Colonic mucosa (tissue), 4 donors: ENCODE measurements at regions not wholly inside any gene's neighbourhood (a gene's known extent, or its start where the extent isn't known, plus 50 kb on each side); places are given as distances from the start of the nearest gene placed in this dataset.
"Not testable (repeated sequence)": the region's sequence is repeated elsewhere in the genome, so short reads cannot be mapped to it uniquely, and the experiment has no call there.

ENCODE experiments used
- DNase-seq: peaks from one replicate; pipeline ENCODE4 v3.0.0-alpha.2; 2020
- H3K27ac ChIP-seq: fragments of 200-600 bp; one replicate; pipeline ENCODE4 v1.8.0; 2021
- H3K27me3 ChIP-seq: fragments of 200-600 bp; one replicate; pipeline ENCODE4 v1.8.0; 2021
- H3K36me3 ChIP-seq: fragments of 200-600 bp; one replicate; pipeline ENCODE4 v1.8.0; 2021
- H3K4me1 ChIP-seq: fragments of 200-600 bp; one replicate; pipeline ENCODE4 v1.8.0; 2021; ENCODE audit warnings: mild to moderate bottlenecking
- H3K4me3 ChIP-seq: fragments of 200-600 bp; one replicate; pipeline ENCODE4 v1.8.0; 2021
- H3K9ac ChIP-seq, 2 donors: one replicate each; pipeline ENCODE4 v1.7.0; 2013; ENCODE audit warnings: control low read depth in 2 of 2, low read depth in 2 of 2, low read length in 2 of 2
- H3K9me3 ChIP-seq: fragments of 200-600 bp; one replicate; pipeline ENCODE4 v1.8.0; 2021
- CTCF ChIP-seq: fragments of 200-600 bp; IDR thresholded peaks from one replicate; pipeline ENCODE4 v1.8.0; 2022; ENCODE audit warnings: antibody characterized with exemption, mild to moderate bottlenecking
- intact Hi-C: fragments of 100-400 bp; cut with DNase I; formaldehyde crosslinking; loops from one replicate; pipeline ENCODE4 v1.14.1; 2022
- donor health status: healthy.
- donor health status: DM: no; HTN: no; CAD: no.
- donor health status: DM: no; HTN: no; CAD: no.

GRCh38 chr5:72646246-72646866 is 139.1 kb upstream of the ZNF366 start:
- no peak overlapping the region for H3K4me3 ChIP-seq
- no peaks in the 10 kb centered on the region for H3K36me3 ChIP-seq
- H3K4me1 ChIP-seq = no peaks in the 10 kb centered on the region
- H3K9me3 ChIP-seq = no peaks in the 10 kb centered on the region
- H3K27me3 ChIP-seq = no peaks in the 10 kb centered on the region
- DNase-seq = no peak
- TF ChIP-seq CTCF = no peak
- no peak overlapping the region for H3K27ac ChIP-seq
- no peak overlapping the region for H3K9ac ChIP-seq
- intact Hi-C loops = no loop called here

DNA sequence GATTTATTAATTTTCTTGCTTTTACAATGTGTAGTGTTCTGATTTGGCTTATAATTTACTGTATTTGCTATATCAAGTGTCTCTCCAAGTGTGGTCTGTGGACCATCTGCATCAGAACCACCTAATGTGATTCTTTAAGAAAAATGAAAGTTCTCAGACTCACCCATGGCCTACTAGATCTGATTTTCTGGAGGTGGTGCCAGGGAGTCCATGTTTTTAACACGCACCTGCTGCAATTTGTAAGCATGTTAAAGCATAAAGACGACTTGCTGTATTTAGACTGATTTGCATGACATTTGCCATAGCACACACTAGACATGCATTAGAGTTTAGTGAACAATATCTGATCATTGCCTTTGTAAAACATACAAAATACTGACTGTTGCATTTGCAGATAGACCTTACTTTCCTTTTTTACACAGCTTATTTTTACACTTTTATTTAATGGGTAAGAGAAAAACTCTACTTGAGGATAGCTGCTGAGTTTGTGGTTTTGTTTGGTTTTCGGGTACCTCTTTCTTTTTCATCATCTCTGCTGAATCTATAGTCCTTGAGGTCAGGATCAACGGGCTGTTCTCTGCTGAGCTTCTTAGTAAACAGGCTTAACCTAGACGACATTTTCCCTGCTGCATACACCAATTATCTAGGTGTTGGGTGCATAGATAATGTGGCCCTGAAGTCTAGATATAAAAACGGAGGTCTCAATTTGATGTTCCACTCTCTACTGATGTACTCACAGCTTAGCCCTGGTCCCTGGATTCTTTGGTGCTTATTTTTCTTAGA is 138.0 kb upstream of the ZNF366 start:
- H3K4me1 ChIP-seq = no peaks in the 10 kb centered on the region
- TF ChIP-seq CTCF = no peak
- no peak overlapping the region for H3K4me3 ChIP-seq
- intact Hi-C loops = no loop called here
- H3K9ac ChIP-seq = no peak overlapping the region
- H3K27me3 ChIP-seq = no peaks in the 10 kb centered on the region
- H3K36me3 ChIP-seq = no peaks in the 10 kb centered on the region
- H3K27ac ChIP-seq = no peak overlapping the region
- no peak for DNase-seq
- H3K9me3 ChIP-seq = no peaks in the 10 kb centered on the region

- Histone ChIP-seq H3K9ac (no peak overlapping the region), H3K27me3 (no peaks in the 10 kb centered on the region), H3K36me3 (no peaks in the 10 kb centered on the region), H3K4me1 (no peaks in the 10 kb centered on the region), H3K27ac (no peak overlapping the region), H3K9me3 (no peaks in the 10 kb centered on the region), H3K4me3 (no peak overlapping the region)
- intact Hi-C loops = no loop called here
- TF ChIP-seq CTCF = no peak
- DNase-seq = no peak
Measured at GRCh38 chr5:72644296-72644695, 137.1 kb upstream of the ZNF366 start.

DNA sequence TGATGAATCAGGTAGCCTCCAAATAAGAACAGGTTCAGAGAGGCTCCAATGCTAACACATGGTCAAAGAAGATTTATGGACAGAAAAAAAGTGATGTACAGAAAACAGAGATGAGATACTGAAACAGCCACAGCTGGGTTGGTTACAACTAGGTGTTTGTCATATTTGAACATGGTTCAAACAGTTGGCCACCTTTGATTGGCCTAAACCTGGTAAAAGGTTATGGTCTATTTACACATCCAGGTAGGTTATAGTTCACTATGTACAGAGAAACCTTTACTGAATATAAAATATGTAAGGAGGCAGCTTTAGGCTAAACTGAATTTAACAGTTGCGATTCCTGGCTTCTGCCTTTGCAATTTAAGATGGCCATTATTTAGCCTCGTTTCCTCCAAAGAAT is 134.0 kb upstream of the ZNF366 start:
- DNase-seq = peak; percentile 31
- H3K27me3 ChIP-seq = no peaks in the 10 kb centered on the region
- H3K9me3 ChIP-seq = no peaks in the 10 kb centered on the region
- intact Hi-C loops = no loop called here
- TF ChIP-seq CTCF = no peak
- H3K4me1 ChIP-seq = no peaks in the 10 kb centered on the region
- H3K9ac ChIP-seq = no peak overlapping the region
- H3K4me3 ChIP-seq = no peak overlapping the region
- no peaks in the 10 kb centered on the region for H3K36me3 ChIP-seq
- no peak overlapping the region for H3K27ac ChIP-seq

- Histone ChIP-seq H3K36me3 (no peaks in the 10 kb centered on the region), H3K4me1 (no peaks in the 10 kb centered on the region), H3K4me3 (no peak overlapping the region), H3K27ac (no peak overlapping the region), H3K9me3 (no peaks in the 10 kb centered on the region), H3K9ac (no peak overlapping the region), H3K27me3 (no peaks in the 10 kb centered on the region)
- TF ChIP-seq CTCF = no peak
- DNase-seq = no peak
- intact Hi-C loops = no loop called here
Measured at GRCh38 chr5:72637058-72637457, 129.8 kb upstream of the ZNF366 start.

DNA sequence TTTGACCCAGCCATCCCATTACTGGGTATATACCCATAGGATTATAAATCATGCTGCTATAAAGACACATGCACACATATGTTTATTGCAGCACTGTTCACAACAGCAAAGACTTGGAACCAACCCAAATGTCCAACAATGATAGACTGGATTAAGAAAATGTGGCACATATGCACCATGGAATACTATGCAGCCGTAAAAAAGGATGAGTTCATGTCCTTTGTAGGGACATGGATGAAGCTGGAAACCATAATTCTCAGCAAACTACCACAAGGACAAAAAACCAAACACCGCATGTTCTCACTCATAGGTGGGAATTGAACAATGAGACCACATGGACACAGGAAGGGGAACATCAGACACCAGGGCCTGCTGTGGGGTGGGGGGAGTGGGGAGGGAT is 129.4 kb upstream of the ZNF366 start:
- intact Hi-C loops, H3K4me3 ChIP-seq, H3K27me3 ChIP-seq, H3K9ac ChIP-seq, H3K4me1 ChIP-seq, DNase-seq, H3K36me3 ChIP-seq, H3K27ac ChIP-seq, H3K9me3 ChIP-seq: not testable (repeated sequence)
